Fibroblast of the aortic adventitia (primary cell): ENCODE measurements at regions not wholly inside any gene's neighbourhood (a gene's known extent, or its start where the extent isn't known, plus 50 kb on each side); places are given as distances from the start of the nearest gene placed in this dataset.

ENCODE experiments used
- DNase-seq: peaks from one replicate; pipeline ENCODE4 v3.0.0-alpha.2; 2010; ENCODE audit warnings: low read depth
- H3K4me3 ChIP-seq: 2 replicates; pipeline ENCODE4 v1.5.1; 2011; ENCODE audit warnings: low read depth, mild to moderate bottlenecking, control low read depth, low read length, moderate library complexity
- CTCF ChIP-seq: IDR thresholded peaks from 2 replicates; pipeline ENCODE4 v1.5.1; 2011; ENCODE audit warnings: mild to moderate bottlenecking, low read length, control low read depth, inconsistent platforms; ENCODE audit not compliant: insufficient read depth

- TF ChIP-seq CTCF = no peak
- no peak overlapping the region for H3K4me3 ChIP-seq
- DNase-seq = no peak
Observed at GRCh38 chr12:19780460-19780859, 341.2 kb downstream of the AEBP2 start.

GRCh38 chr12:19783547-19784444 is 344.5 kb downstream of the AEBP2 start:
- DNase-seq = no peak
- no peak for TF ChIP-seq CTCF
- H3K4me3 ChIP-seq = no peak overlapping the region

GRCh38 chr12:19792028-19792427 is 352.7 kb downstream of the AEBP2 start:
- DNase-seq = no peak
- no peak overlapping the region for H3K4me3 ChIP-seq
- TF ChIP-seq CTCF = no peak

- no peak overlapping the region for H3K4me3 ChIP-seq
- no peak for TF ChIP-seq CTCF
- DNase-seq = no peak
Observed at GRCh38 chr12:19794116-19794515, 354.8 kb downstream of the AEBP2 start.

- H3K4me3 ChIP-seq = no peak overlapping the region
- no peak for TF ChIP-seq CTCF
- no peak for DNase-seq
Observed at GRCh38 chr12:19799216-19799615, 359.9 kb downstream of the AEBP2 start.

GRCh38 chr12:19799895-19800602 is 360.8 kb downstream of the AEBP2 start:
- no peak overlapping the region for H3K4me3 ChIP-seq
- TF ChIP-seq CTCF = no peak
- peak; percentile 77 for DNase-seq
